ENCODE measurements at regions not wholly inside any gene's neighbourhood (a gene's known extent, or its start where the extent isn't known, plus 50 kb on each side); places are given as distances from the start of the nearest gene placed in this dataset.
"Not testable (repeated sequence)": the region's sequence is repeated elsewhere in the genome, so short reads cannot be mapped to it uniquely, and the experiment has no call there.

DNA sequence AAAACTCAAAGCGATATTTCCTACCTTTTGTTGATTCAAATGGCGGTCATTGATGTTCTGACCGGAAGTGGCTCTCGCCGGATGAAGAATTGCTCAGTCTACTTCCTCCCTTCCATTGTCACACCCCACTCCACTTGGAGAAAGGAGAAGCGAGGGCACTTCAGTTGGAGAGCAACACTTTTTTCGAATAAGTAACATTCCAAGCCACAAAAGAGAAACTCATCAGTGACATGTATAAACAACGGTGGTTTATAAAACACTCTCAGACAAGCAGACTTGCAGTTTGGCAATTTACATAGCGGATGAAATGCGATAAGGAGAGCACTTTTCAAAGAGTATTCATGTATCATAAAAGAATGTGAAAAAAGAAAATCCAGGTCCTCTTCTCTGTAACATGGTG, 919.1 kb downstream of the MCTP2 start:
- FAIRE-seq, result no peak

DNA sequence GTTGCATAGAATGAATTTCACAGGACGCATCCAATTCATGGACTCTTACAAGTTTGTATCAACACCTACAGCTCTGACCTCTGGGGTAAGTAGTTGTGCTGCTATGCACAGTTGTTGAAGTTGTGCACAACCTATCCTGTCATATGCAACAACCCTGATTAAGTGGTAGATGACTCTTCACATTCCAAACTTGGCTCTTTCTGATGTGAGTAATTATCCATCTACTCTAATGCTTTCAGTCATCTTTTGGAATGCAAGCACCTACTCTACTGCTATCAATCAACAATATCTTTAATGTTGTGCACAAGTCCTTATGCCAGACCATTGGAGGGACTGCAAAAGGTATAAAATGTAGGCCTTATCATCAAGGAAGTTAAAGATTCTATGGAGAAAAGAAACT, 921.4 kb downstream of the MCTP2 start:
- no peak for FAIRE-seq

DNA sequence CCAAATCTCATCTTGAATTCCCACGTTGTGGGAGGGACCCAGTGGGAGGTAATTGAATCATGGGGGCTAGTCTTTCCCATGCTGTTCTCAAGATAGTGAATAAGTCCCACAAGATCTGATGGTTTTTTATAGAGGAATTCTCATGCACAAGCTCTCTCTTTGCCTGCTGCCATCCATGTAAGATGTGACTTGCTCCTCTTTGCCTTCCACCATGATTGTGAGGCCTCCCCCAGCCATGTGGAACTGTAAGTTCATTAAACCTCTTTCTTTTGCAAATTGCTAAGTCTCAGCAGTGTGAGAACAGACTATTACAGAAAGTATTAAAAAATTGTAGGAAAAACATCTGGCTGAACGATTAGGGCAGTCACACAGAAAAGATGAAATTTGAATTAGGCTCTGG, 921.8 kb downstream of the MCTP2 start:
- FAIRE-seq, result not testable (repeated sequence)

- FAIRE-seq, result no peak
These were observed 929.0 kb downstream of the MCTP2 start for GRCh38 chr15:95160316-95160715.

- no peak for FAIRE-seq
These were observed 930.7 kb downstream of the MCTP2 start for GRCh38 chr15:95162069-95162468.

DNA sequence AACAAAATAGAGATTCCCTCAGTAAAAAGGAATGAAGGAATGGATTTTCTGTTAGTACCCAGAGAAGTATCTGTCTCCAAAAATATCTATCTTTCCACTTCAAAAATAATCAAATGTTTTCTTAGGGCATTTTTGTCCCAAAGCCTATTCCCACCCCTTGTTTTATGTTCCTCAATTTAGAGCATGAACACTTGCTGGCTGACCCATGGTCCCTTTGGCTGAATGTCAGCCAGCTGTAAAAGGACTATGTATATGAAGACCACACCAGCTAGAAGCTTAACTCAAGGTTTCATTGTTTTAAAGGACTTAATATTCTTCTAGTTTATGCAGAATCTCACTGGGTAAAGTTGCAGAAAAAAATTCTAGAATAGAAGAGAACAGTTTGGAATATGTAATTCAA, 931.2 kb downstream of the MCTP2 start:
- FAIRE-seq, result no peak

- no peak for FAIRE-seq
These were observed 931.7 kb downstream of the MCTP2 start for GRCh38 chr15:95162967-95163531.

DNA sequence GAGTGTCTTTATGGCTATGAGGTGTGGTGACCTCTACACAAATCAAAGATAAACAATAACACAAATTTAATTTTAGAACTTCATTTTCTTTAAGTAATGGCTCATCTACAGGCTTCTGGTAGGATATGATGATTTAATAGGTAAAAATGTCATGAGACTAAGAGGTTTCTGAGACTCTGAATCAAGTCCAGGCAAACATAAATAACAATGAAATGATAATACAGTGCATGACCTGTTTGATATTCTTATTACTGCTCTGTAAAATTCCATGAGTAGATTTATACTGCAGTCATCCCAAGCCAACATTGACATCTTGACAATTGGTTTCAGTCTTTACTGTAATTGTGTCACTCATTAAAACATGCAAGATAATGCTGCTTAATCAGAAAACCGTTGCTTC, 936.8 kb downstream of the MCTP2 start:
- no peak for FAIRE-seq

GRCh38 chr15:95168951-95169431, 937.6 kb downstream of the MCTP2 start:
- no peak for FAIRE-seq

- no peak for FAIRE-seq
These were observed 938.4 kb downstream of the MCTP2 start for GRCh38 chr15:95169541-95170459.

DNA sequence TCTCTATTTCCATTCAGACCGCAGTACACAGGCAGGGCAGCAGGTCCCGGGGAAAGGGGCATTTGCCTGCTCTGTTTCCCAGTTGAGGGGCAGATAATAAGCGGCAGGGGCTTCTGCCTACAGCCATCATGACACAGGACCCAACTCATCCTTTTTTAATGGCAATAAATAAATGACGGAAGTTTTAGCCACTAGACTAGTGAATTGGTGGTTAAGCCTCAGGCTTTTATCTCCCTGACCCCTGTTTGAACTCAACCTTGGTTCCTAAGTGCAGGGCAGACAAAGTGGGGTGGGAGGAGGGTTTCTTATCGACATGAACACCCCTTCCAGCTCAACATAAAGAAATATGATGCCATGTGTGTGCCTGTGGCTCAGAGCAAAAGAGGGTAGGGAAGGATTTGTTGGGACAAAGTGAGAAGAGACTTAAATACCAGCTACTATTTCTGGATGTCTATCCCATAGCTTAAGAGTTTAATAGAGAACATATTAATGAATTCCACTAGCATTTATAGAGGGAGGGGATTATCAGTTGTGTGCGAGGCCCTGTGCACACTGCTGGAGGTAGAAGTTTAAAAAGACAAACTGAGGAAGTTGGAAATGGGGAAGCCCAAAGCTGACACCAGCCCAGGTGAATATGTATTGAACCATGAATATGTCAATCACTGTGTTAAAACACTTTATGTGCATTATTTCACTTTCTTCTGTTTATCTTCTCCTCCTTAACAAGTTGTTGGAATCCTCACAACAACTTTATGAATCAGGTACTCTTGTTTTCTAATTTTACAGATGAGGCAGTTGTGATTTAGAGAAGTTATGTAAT, 939.4 kb downstream of the MCTP2 start:
- FAIRE-seq, result no peak

GRCh38 chr15:95171564-95171963, 940.2 kb downstream of the MCTP2 start:
- no peak for FAIRE-seq

DNA sequence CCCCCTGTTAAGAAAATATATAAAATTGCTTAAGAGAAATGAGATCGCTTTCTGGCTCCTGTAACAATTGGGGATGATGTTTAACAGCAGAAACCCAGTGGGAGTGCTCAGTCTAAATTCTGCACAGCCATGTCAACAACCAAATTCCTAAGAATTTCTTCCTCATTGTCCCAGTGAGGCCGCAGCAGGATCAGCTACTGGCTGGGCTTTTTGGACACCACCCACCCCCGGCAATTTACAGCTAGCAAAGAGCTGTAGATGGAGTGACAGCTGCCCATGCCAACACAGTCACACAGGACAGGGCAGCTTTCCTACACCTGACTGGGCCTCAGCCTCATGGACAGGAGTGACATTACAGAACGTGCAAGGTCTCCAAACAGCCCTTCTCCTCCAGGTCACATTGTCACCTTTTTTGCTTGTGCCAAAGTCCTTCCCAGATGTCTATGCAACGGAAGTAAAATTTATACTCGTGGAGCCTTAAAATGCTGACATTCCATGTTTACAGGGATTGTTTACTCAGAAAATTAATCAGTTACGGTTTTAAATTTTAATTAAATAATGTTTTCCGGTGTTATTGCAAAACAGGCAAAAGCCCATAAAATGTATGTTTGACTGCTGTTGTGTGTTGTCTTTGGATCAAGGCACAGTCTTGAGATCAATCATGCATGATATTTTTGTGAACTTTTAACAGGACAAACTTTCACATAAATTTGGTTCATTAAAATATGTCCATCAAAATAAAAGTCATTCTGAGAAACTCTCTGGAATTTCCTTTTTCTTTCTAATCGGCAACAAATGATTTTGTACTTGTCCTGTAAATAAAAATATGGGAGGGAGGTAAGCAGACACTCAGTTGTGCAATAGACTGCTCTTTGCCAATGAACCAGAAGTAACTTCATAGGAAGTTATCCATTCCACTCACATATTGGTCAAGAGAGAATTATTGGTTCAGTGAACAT, 943.2 kb downstream of the MCTP2 start:
- FAIRE-seq, result no peak

DNA sequence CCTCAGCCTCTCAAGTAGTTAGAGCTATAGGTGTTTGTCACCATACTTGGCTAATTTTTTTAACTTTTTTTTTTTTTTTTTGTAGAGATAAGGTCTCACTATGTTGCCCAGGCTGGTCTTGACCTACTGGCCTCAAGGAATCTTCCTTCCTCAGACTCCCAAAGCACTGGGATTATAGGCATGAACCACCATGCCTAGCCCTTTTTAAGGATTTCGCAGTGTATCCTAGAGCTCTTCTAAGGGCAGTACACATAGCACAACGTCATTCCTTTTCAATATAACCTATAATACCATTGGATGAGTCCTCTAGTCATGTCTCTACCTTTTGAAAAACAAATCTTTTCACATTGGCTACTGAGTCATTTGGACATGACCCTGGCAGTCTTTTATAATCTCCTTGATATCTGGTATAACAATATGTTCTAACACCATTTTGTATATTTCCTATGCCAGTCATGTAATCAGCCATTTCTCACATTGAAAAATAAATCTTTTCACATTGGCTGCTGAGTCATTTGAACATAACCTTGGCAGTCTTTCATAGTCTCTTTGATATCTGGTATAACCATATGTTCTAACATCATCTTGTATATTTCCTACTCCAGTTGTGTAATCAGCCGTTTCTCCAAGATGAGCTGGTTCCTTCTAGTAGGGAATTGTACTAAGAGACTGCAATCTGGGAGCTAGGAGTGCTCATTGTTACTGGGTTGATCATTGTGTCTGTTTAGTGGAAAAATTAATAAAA, 944.7 kb downstream of the MCTP2 start:
- FAIRE-seq, result no peak

- FAIRE-seq, result no peak
These were observed 945.6 kb downstream of the MCTP2 start for GRCh38 chr15:95176794-95177577.

- FAIRE-seq, result no peak
These were observed 949.2 kb downstream of the MCTP2 start for GRCh38 chr15:95180530-95180929.

- FAIRE-seq, result no peak
These were observed 950.7 kb downstream of the MCTP2 start for GRCh38 chr15:95182091-95182490.

- FAIRE-seq, result no peak
These were observed 961.6 kb downstream of the MCTP2 start for GRCh38 chr15:95192923-95193322.

GRCh38 chr15:95194746-95195145, 963.4 kb downstream of the MCTP2 start:
- FAIRE-seq, result no peak

- no peak for FAIRE-seq
These were observed 965.0 kb downstream of the MCTP2 start for GRCh38 chr15:95196176-95196915.

All from islet of Langerhans (tissue), 1 donor.